HEK293 (cell line): ENCODE measurements at regions not wholly inside any gene's neighbourhood (a gene's known extent, or its start where the extent isn't known, plus 50 kb on each side); places are given as distances from the start of the nearest gene placed in this dataset.

ENCODE experiments used
- CTCF ChIA-PET: fragments of 350-600 bp; formaldehyde crosslinking; extraction: SDS; loops from one replicate; lab custom pipeline; 2021; ENCODE audit warnings: antibody characterized with exemption; lab: Yijun Ruan, JAX
- POLR2A ChIA-PET: fragments of 300-600 bp; formaldehyde crosslinking; extraction: SDS; loops from one replicate; lab custom pipeline; 2020; ENCODE audit warnings: antibody characterized with exemption, inconsistent platforms; lab: Yijun Ruan, JAX
- H3K27ac ChIP-seq: fragments of 200-500 bp; sonication (Bioruptor generic); 2 replicates; pipeline ENCODE4 v1.5.1; 2014; ENCODE audit warnings: low read depth, low read length, control low read depth, inconsistent platforms; ENCODE audit errors: extremely low read depth
- H3K36me3 ChIP-seq, 2 experiments: fragments of 200-500 bp in 1 of 2; sonication (Bioruptor generic) in 1 of 2; 1 replicate in 1 of 2; 2 replicates in 1 of 2; pipeline ENCODE4 v1.5.1; 2014 to 2017; ENCODE audit warnings: inconsistent platforms in 2 of 2, low read length in 2 of 2; ENCODE audit not compliant: control insufficient read depth in 2 of 2, insufficient read depth in 1 of 2
- H3K4me1 ChIP-seq: fragments of 200-500 bp; sonication (Bioruptor generic); 2 replicates; pipeline ENCODE4 v1.5.1; 2014; ENCODE audit warnings: mild to moderate bottlenecking, low read length, inconsistent platforms; ENCODE audit not compliant: control insufficient read depth, insufficient read depth
- H3K4me3 ChIP-seq: 2 replicates; pipeline ENCODE4 v1.5.1; 2011; ENCODE audit warnings: low read depth, mild to moderate bottlenecking, control low read depth, low read length, moderate library complexity
- H3K9me3 ChIP-seq: fragments of 200-500 bp; sonication (Bioruptor generic); 2 replicates; pipeline ENCODE4 v1.5.1; 2014; ENCODE audit warnings: low read depth, low read length, inconsistent platforms; ENCODE audit not compliant: control insufficient read depth, insufficient read depth
- AEBP2 ChIP-seq: fragments of 450-650 bp; formaldehyde crosslinking; IDR thresholded peaks from 2 replicates; pipeline ENCODE4 v1.5.1; 2016; ENCODE audit warnings: missing biosample characterization, missing genetic modification characterization, borderline replicate concordance
- HOXA7 ChIP-seq: sonication (generic); formaldehyde crosslinking; IDR thresholded peaks from 2 replicates; pipeline ENCODE4 v1.8.1; 2022; ENCODE audit warnings: missing genetic modification reagents, borderline replicate concordance
- IKZF3 ChIP-seq: fragments of 450-650 bp; IDR thresholded peaks from 2 replicates; pipeline ENCODE4 v1.5.0; 2018; ENCODE audit warnings: missing biosample characterization, mild to moderate bottlenecking, missing genetic modification characterization, moderate library complexity
- KLF16 ChIP-seq: fragments of 450-650 bp; formaldehyde crosslinking; IDR thresholded peaks from 2 replicates; pipeline ENCODE4 v1.5.1; 2017; ENCODE audit warnings: missing biosample characterization, missing genetic modification characterization
- MYNN ChIP-seq: fragments of 450-650 bp; formaldehyde crosslinking; IDR thresholded peaks from 2 replicates; pipeline ENCODE4 v1.5.1; 2016; ENCODE audit warnings: missing biosample characterization, missing genetic modification characterization, borderline replicate concordance
- TSHZ1 ChIP-seq: fragments of 450-650 bp; formaldehyde crosslinking; IDR thresholded peaks from 2 replicates; pipeline ENCODE4 v1.5.1; 2016; ENCODE audit warnings: missing biosample characterization, missing genetic modification characterization, borderline replicate concordance
- ZBTB20 ChIP-seq: fragments of 450-650 bp; formaldehyde crosslinking; IDR thresholded peaks from 2 replicates; pipeline ENCODE4 v1.5.1; 2016; ENCODE audit warnings: missing biosample characterization, missing genetic modification characterization
- ZEB2 ChIP-seq: fragments of 450-650 bp; formaldehyde crosslinking; IDR thresholded peaks from 2 replicates; pipeline ENCODE4 v1.5.1; 2016; ENCODE audit warnings: missing biosample characterization, missing genetic modification characterization
- ZNF274 ChIP-seq, 2 experiments: fragments of 200-500 bp in 1 of 2; fragments of 450-650 bp in 1 of 2; sonication (Bioruptor generic) in 1 of 2; formaldehyde crosslinking in 1 of 2; IDR thresholded peaks; 2 replicates each; pipeline versions ENCODE4 v1.5.1 to v1.6.1; 2014 to 2016; ENCODE audit warnings: borderline replicate concordance in 1 of 2, inconsistent platforms in 1 of 2, low read length in 1 of 2, missing biosample characterization in 1 of 2, missing genetic modification characterization in 1 of 2
- ZNF292 ChIP-seq: fragments of 450-650 bp; formaldehyde crosslinking; IDR thresholded peaks from 2 replicates; pipeline ENCODE4 v1.5.1; 2016; ENCODE audit warnings: low read depth, missing biosample characterization, missing genetic modification characterization, borderline replicate concordance
- ZNF48 ChIP-seq: fragments of 450-650 bp; formaldehyde crosslinking; IDR thresholded peaks from 2 replicates; pipeline ENCODE4 v1.5.1; 2016; ENCODE audit warnings: missing biosample characterization, missing genetic modification characterization
- ZNF645 ChIP-seq: fragments of 450-650 bp; formaldehyde crosslinking; IDR thresholded peaks from 2 replicates; pipeline ENCODE4; 2016; ENCODE audit warnings: missing biosample characterization, missing genetic modification characterization
- ZNF747 ChIP-seq: fragments of 450-650 bp; formaldehyde crosslinking; IDR thresholded peaks from 2 replicates; pipeline ENCODE4 v1.5.1; 2016; ENCODE audit warnings: missing biosample characterization, missing genetic modification characterization
- ZNF768 ChIP-seq: fragments of 450-650 bp; formaldehyde crosslinking; IDR thresholded peaks from 2 replicates; pipeline ENCODE4 v1.5.1; 2018; ENCODE audit warnings: missing biosample characterization, mild to moderate bottlenecking, missing genetic modification characterization
- ZNF837 ChIP-seq: fragments of 450-650 bp; formaldehyde crosslinking; IDR thresholded peaks from 2 replicates; pipeline ENCODE4 v1.5.1; 2016; ENCODE audit warnings: missing biosample characterization, missing genetic modification characterization

GRCh38 chr14:22479776-22480464, 109.1 kb downstream of the DAD1 start:
- Histone ChIP-seq H3K36me3 (no peaks in the 10 kb centered on the region), H3K4me3 (no peak overlapping the region), H3K4me1 (peaks cover 12% of the 10 kb centered on the region), H3K27ac (no peak overlapping the region), H3K9me3 (no peaks in the 10 kb centered on the region)
- no peak for TF ChIP-seq ZNF645 (tag by site-specific recombination)
- TF ChIP-seq KLF16 (tag by site-specific recombination), result no peak
- no peak for TF ChIP-seq ZNF274 (IDR thresholded peaks at IDR 0.05; ENCODE audit: low read length)
- TF ChIP-seq ZNF274 (tag by site-specific recombination; IDR thresholded peaks at IDR 0.05; ENCODE audit: borderline replicate concordance), result no peak
- no peak for TF ChIP-seq HOXA7 (CRISPR knock-in tag)
- no peak for TF ChIP-seq AEBP2 (tag by site-specific recombination)
- no peak for TF ChIP-seq MYNN
- no peak for TF ChIP-seq ZEB2 (tag by site-specific recombination)
- no peak for TF ChIP-seq ZNF48 (tag by site-specific recombination)
- no peak for TF ChIP-seq ZNF837
- peak; percentile 72 for TF ChIP-seq IKZF3 (tag by site-specific recombination)
- TF ChIP-seq ZNF292, result no peak
- TF ChIP-seq ZNF747 (tag by site-specific recombination), result no peak
- TF ChIP-seq ZBTB20 (tag by site-specific recombination), result peak; percentile 34; the same call in 1 of the 2 replicates
- CTCF ChIA-PET, result interaction anchor here (0.6 to 2.2 kb wide), 7 partner anchors 9 to 227 kb away, joined by 3 to 9 read pairs (median 6); no protein-coding TSS in a partner anchor
- POLR2A ChIA-PET, result no interaction called here

GRCh38 chr14:22479132-22479531, 109.9 kb downstream of the DAD1 start:
- TF ChIP-seq ZNF768, result 0 out of 2 replicates have a peak, but pooled peaks have one; percentile 43
- no peak for TF ChIP-seq TSHZ1 (tag by site-specific recombination)
- Histone ChIP-seq H3K4me1 (peaks cover 12% of the 10 kb centered on the region), H3K27ac (no peak overlapping the region; the same call in 1 of the 2 replicates), H3K9me3 (no peaks in the 10 kb centered on the region), H3K4me3 (no peak overlapping the region), H3K36me3 (no peaks in the 10 kb centered on the region)
- ChIA-PET CTCF (interaction anchor here (0.7 to 2.2 kb wide), 5 partner anchors 8 to 278 kb away, joined by 4 to 9 read pairs (median 6); no protein-coding TSS in a partner anchor), POLR2A (no interaction called here)
